ENCODE measurements at regions not wholly inside any gene's neighbourhood (a gene's known extent, or its start where the extent isn't known, plus 50 kb on each side); places are given as distances from the start of the nearest gene placed in this dataset.

DNA sequence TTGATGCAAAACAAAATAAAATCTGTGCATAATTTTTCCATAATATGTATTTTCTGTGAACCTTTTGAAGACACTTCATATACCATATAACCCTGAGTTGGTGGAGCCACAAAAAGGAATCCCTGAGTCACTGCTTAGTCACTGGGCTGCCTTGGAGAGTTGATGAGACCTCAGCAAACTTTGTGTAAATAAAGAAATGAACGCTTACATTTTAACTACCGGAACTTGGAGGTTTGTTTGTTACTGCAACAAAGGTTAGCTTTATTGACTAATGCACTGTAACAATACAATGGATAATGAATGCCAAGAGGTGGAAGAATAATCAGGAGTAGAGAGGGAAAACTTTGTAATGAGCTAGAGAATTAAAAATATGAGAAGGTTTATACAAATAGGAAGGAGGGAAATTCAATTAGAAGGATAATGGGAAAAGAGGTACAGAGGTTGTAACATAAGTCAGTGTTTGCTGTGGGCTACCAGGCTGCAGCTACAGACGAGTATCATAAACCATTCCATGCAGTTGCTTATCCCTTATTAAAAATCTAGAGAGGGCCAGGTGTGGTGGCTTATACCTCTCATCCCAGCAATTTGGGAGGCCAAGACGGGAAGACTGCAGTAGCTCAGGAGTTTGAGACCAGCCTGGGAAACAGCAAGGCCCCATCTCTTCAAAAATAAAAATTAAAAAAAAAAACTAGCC, 1042.1 kb downstream of the TYW1 start:
- Histone ChIP-seq H3K36me3 (ENCODE audit: insufficient read depth, low read length) (no peaks in the 10 kb centered on the region), H3K4me1 (ENCODE audit: insufficient read depth, low read length) (no peaks in the 10 kb centered on the region), H3K9me3 (ENCODE audit: insufficient read depth, low read length, severe bottlenecking) (no peaks in the 10 kb centered on the region), H3K9ac (ENCODE audit: low read depth, low read length) (no peak overlapping the region), H4K20me1 (ENCODE audit: insufficient read depth, low read length) (no peaks in the 10 kb centered on the region), H3K27me3 (ENCODE audit: insufficient read depth, low read length, poor library complexity) (no peaks in the 10 kb centered on the region), H3K4me3 (ENCODE audit: low read depth in 1 of 2, low read length in 2 of 2) (no peak overlapping the region), H3K27ac (ENCODE audit: low read length) (no peak overlapping the region), H2AFZ (ENCODE audit: low read depth, low read length) (no peak overlapping the region), H3K79me2 (ENCODE audit: insufficient read depth, low read length) (no peaks in the 10 kb centered on the region), H3K4me2 (ENCODE audit: insufficient read depth, low read length) (no peak overlapping the region)
- TF ChIP-seq, protein P1, sequence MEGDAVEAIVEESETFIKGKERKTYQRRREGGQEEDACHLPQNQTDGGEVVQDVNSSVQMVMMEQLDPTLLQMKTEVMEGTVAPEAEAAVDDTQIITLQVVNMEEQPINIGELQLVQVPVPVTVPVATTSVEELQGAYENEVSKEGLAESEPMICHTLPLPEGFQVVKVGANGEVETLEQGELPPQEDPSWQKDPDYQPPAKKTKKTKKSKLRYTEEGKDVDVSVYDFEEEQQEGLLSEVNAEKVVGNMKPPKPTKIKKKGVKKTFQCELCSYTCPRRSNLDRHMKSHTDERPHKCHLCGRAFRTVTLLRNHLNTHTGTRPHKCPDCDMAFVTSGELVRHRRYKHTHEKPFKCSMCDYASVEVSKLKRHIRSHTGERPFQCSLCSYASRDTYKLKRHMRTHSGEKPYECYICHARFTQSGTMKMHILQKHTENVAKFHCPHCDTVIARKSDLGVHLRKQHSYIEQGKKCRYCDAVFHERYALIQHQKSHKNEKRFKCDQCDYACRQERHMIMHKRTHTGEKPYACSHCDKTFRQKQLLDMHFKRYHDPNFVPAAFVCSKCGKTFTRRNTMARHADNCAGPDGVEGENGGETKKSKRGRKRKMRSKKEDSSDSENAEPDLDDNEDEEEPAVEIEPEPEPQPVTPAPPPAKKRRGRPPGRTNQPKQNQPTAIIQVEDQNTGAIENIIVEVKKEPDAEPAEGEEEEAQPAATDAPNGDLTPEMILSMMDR (IDR thresholded peaks at IDR 0.05; ENCODE audit: borderline replicate concordance, extremely low read depth, low read length, poor library complexity, severe bottlenecking): no peak
- TF ChIP-seq EZH2 (IDR thresholded peaks at IDR 0.05; ENCODE audit: borderline replicate concordance, low read depth, low read length, severe bottlenecking): no peak
- ATAC-seq (ENCODE audit: insufficient read depth, low read depth) (no peak), DNase-seq (no peak)

DNA sequence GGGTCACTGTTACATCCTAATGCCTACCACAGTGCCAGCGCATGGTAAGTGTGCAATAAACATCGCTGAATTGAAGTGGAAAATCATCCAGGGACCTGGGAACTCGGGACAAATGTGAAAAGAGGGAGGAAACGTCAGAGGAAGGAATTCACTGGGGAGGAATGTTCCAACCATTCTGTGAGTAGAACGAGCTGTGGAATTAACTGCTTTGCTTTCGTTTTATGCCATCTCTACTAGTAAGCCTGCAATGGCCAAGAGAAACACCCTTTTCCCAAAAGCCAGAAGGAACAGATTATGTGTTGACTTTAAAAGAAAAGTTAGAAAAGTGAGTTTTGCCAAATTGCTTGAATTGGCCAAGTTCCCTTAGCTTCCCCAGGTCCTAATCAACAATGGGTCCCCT, 1044.9 kb downstream of the TYW1 start:
- Histone ChIP-seq H3K79me2 (ENCODE audit: insufficient read depth, low read length) (no peaks in the 10 kb centered on the region), H3K4me2 (ENCODE audit: insufficient read depth, low read length) (no peak overlapping the region), H3K9me3 (ENCODE audit: insufficient read depth, low read length, severe bottlenecking) (no peaks in the 10 kb centered on the region), H3K36me3 (ENCODE audit: insufficient read depth, low read length) (no peaks in the 10 kb centered on the region), H3K4me3 (ENCODE audit: low read depth in 1 of 2, low read length in 2 of 2) (no peak overlapping the region), H3K9ac (ENCODE audit: low read depth, low read length) (no peak overlapping the region), H2AFZ (ENCODE audit: low read depth, low read length) (no peak overlapping the region), H3K4me1 (ENCODE audit: insufficient read depth, low read length) (no peaks in the 10 kb centered on the region), H3K27ac (ENCODE audit: low read length) (no peak overlapping the region), H3K27me3 (ENCODE audit: insufficient read depth, low read length, poor library complexity) (no peaks in the 10 kb centered on the region), H4K20me1 (ENCODE audit: insufficient read depth, low read length) (no peaks in the 10 kb centered on the region)
- DNase-seq: no peak
- no peak for ATAC-seq (ENCODE audit: insufficient read depth, low read depth)
- TF ChIP-seq EZH2 (IDR thresholded peaks at IDR 0.05; ENCODE audit: borderline replicate concordance, low read depth, low read length, severe bottlenecking): no peak
- TF ChIP-seq, protein P1 (IDR thresholded peaks at IDR 0.05; ENCODE audit: borderline replicate concordance, extremely low read depth, low read length, poor library complexity, severe bottlenecking): no peak

DNA sequence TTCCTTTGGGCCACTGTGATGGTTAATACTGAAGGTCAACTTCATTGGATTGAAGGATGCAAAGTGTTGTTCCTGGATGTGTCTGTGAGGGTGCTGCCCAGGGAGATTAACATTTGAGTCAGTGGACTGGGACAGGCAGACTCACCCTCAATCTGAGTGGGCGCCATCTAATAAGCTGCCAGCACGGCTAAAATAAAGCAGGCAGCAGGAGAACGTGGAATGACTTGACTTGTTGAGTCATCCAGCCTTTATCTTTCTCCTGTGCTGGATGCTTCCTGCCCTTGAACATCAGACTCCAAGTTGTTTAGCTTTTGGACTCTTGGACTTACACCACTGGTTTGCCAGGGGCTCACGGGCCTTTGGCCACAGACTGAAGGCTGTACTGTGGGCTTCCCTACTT, 1046.9 kb downstream of the TYW1 start:
- Histone ChIP-seq H3K9ac (ENCODE audit: low read depth, low read length) (no peak overlapping the region), H3K9me3 (ENCODE audit: insufficient read depth, low read length, severe bottlenecking) (no peaks in the 10 kb centered on the region), H3K4me1 (ENCODE audit: insufficient read depth, low read length) (no peaks in the 10 kb centered on the region), H3K27ac (ENCODE audit: low read length) (no peak overlapping the region), H3K36me3 (ENCODE audit: insufficient read depth, low read length) (no peaks in the 10 kb centered on the region), H3K4me3 (ENCODE audit: low read depth in 1 of 2, low read length in 2 of 2) (no peak overlapping the region), H4K20me1 (ENCODE audit: insufficient read depth, low read length) (no peaks in the 10 kb centered on the region), H2AFZ (ENCODE audit: low read depth, low read length) (no peak overlapping the region), H3K4me2 (ENCODE audit: insufficient read depth, low read length) (no peak overlapping the region), H3K79me2 (ENCODE audit: insufficient read depth, low read length) (no peaks in the 10 kb centered on the region), H3K27me3 (ENCODE audit: insufficient read depth, low read length, poor library complexity) (no peaks in the 10 kb centered on the region)
- ATAC-seq (ENCODE audit: insufficient read depth, low read depth): no peak
- no peak for DNase-seq
- TF ChIP-seq EZH2 (IDR thresholded peaks at IDR 0.05; ENCODE audit: borderline replicate concordance, low read depth, low read length, severe bottlenecking): no peak
- TF ChIP-seq, protein P1 (IDR thresholded peaks at IDR 0.05; ENCODE audit: borderline replicate concordance, extremely low read depth, low read length, poor library complexity, severe bottlenecking): no peak

All from DND-41 (cell line).